Gastroesophageal sphincter (tissue), 4 donors: ENCODE measurements at regions not wholly inside any gene's neighbourhood (a gene's known extent, or its start where the extent isn't known, plus 50 kb on each side); places are given as distances from the start of the nearest gene placed in this dataset.

Experiments used
- ATAC-seq: fragments of 150-250 bp; one replicate; pipeline ENCODE4 v1.9.1; 2016; ENCODE audit warnings: mild to moderate bottlenecking, moderate library complexity
- H3K27ac ChIP-seq, 4 donors: fragments of 200-600 bp; sonication (generic) in 3 of 4; 1 replicate in 3 of 4; 2 replicates in 1 of 4; pipeline ENCODE4 v1.5.1; 2016 to 2019
- H3K27me3 ChIP-seq: fragments of 200-600 bp; sonication (generic); one replicate; pipeline ENCODE4 v1.5.1; 2019
- H3K36me3 ChIP-seq, 2 donors: fragments of 200-600 bp; sonication (generic); one replicate each; pipeline ENCODE4 v1.5.1; 2019; ENCODE audit warnings: control low read depth in 1 of 2
- H3K4me1 ChIP-seq, 3 donors: fragments of 200-600 bp; sonication (generic); 1 replicate in 2 of 3; 2 replicates in 1 of 3; pipeline ENCODE4 v1.5.1; 2016 to 2019; ENCODE audit warnings: control low read depth in 2 of 3
- H3K4me3 ChIP-seq, 2 donors: fragments of 200-600 bp; sonication (generic); one replicate each; pipeline ENCODE4 v1.5.1; 2019; ENCODE audit warnings: mild to moderate bottlenecking in 1 of 2, moderate library complexity in 1 of 2
- H3K9me3 ChIP-seq, 3 donors: fragments of 200-600 bp; sonication (generic); one replicate each; pipeline ENCODE4 v1.5.1; 2017 to 2019; ENCODE audit warnings: control low read depth in 2 of 3
- EP300 ChIP-seq: sonication (generic); formaldehyde crosslinking; IDR thresholded peaks from one replicate; pipeline ENCODE4 v1.6.1; 2017; ENCODE audit warnings: antibody characterized with exemption, mild to moderate bottlenecking
- POLR2A ChIP-seq, 2 donors: fragments of 450-650 bp; IDR thresholded peaks; one replicate each; pipeline ENCODE4 v1.6.1; 2017; ENCODE audit warnings: antibody characterized with exemption in 2 of 2, mild to moderate bottlenecking in 2 of 2, moderate library complexity in 1 of 2
- POLR2AphosphoS5 ChIP-seq: sonication (generic); formaldehyde crosslinking; IDR thresholded peaks from one replicate; pipeline ENCODE4 v1.6.1; 2017; ENCODE audit warnings: antibody characterized with exemption
- WGBS, 2 donors: methylation state at CpG; one replicate each; pipeline ENCODE4 v1.1.5; 2018; ENCODE audit warnings: low coverage in 1 of 2; 5-methylcytosine and 5-hydroxymethylcytosine counted together
- TF ChIP-seq, protein P1 (sequence below), 4 experiments: fragments of 200-600 bp in 2 of 4; fragments of 450-650 bp in 2 of 4; sonication (generic) in 1 of 4; IDR thresholded peaks; one replicate each; pipeline ENCODE4 v1.5.1; 2017 to 2019; ENCODE audit warnings: antibody characterized with exemption in 4 of 4, mild to moderate bottlenecking in 2 of 4, moderate library complexity in 2 of 4

DNA sequence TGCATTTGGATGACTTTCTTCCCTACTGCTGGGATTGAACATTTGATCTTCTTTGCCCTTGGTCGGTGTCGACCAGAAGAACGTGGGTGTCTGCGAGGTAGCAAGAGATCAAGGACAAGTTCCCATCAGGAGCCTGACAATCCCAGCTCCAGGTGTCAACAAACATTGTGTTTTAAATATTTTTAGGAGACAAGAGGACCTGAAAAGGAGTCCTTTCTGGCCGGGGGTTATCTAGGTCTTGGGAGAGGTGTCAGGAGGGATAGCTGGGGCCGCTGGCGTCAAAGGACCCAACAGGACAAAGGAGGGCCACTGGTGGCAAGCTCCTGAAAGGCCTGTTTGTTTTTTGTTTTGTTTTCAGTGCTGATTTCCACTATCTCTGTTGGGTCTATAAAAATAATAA lies 308.4 kb upstream of the ERCC4 start:
- H3K4me3 ChIP-seq = no peak overlapping the region
- no peaks in the 10 kb centered on the region for H3K27me3 ChIP-seq
- H3K27ac ChIP-seq = no peak overlapping the region
- H3K4me1 ChIP-seq = no peaks in the 10 kb centered on the region
- TF ChIP-seq, protein P1, sequence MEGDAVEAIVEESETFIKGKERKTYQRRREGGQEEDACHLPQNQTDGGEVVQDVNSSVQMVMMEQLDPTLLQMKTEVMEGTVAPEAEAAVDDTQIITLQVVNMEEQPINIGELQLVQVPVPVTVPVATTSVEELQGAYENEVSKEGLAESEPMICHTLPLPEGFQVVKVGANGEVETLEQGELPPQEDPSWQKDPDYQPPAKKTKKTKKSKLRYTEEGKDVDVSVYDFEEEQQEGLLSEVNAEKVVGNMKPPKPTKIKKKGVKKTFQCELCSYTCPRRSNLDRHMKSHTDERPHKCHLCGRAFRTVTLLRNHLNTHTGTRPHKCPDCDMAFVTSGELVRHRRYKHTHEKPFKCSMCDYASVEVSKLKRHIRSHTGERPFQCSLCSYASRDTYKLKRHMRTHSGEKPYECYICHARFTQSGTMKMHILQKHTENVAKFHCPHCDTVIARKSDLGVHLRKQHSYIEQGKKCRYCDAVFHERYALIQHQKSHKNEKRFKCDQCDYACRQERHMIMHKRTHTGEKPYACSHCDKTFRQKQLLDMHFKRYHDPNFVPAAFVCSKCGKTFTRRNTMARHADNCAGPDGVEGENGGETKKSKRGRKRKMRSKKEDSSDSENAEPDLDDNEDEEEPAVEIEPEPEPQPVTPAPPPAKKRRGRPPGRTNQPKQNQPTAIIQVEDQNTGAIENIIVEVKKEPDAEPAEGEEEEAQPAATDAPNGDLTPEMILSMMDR (IDR thresholded peaks at IDR 0.05) = no peak
- no peaks in the 10 kb centered on the region for H3K9me3 ChIP-seq
- WGBS, 2 donors = 48 to 95% methylated on average over 2 to 5 of the region's 7 CpGs
- H3K36me3 ChIP-seq = no peaks in the 10 kb centered on the region
- ATAC-seq = no peak

DNA sequence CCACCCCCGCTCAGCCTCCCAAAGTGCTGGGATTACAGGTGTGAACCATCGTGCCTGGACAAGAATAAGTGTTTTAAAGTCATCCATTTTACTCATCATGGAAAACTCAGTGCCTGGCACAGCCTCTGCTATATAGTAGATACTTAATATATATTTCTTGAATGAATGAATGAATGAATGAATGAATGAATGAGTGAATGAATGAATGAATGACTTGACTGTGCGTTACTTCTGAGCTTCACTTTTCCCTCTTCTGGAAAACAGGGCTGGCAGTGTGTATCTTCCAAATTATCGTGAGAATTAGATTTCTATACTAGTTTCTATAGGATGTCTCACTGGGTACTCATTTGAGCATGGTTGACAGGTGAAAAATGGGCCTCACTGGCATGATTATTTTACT lies 307.3 kb upstream of the ERCC4 start:
- no peaks in the 10 kb centered on the region for H3K27me3 ChIP-seq
- H3K27ac ChIP-seq = no peak overlapping the region
- TF ChIP-seq POLR2A (IDR thresholded peaks at IDR 0.05) (no peak), EP300 (no peak)
- ATAC-seq = no peak
- H3K36me3 ChIP-seq = no peaks in the 10 kb centered on the region
- no peaks in the 10 kb centered on the region for H3K9me3 ChIP-seq
- H3K4me3 ChIP-seq = no peak overlapping the region
- WGBS, 2 donors = 80 to 85% methylated on average over 4 of the region's 4 CpGs
- no peaks in the 10 kb centered on the region for H3K4me1 ChIP-seq

DNA sequence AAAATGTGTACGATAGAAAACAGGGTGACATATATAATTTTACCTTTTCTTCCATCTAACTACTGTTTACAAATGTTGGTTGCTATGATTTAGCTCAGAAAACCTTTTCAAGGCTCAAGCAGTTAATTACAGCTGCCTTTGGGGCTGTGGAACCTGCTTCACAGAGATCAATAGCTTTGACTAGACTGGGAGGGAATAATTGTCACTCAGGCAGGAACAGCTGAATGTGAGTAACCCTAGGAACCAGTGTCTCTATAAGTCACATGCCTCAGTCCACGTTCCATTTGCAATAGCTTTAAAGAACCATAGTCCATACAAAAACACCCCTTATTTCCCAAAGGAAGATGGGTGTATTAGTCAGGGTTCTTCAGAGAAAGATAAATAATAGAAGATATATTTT lies 306.8 kb upstream of the ERCC4 start:
- no peak for ATAC-seq
- H3K27me3 ChIP-seq = no peaks in the 10 kb centered on the region
- WGBS, 2 donors = 88 to 100% methylated on average over 1 to 2 of the region's 2 CpGs
- no peak overlapping the region for H3K4me3 ChIP-seq
- TF ChIP-seq EP300 (no peak), POLR2A (IDR thresholded peaks at IDR 0.05) (no peak), POLR2AphosphoS5 (no peak)
- TF ChIP-seq, protein P1 (IDR thresholded peaks at IDR 0.05) = no peak
- no peaks in the 10 kb centered on the region for H3K36me3 ChIP-seq
- no peaks in the 10 kb centered on the region for H3K9me3 ChIP-seq
- no peaks in the 10 kb centered on the region for H3K4me1 ChIP-seq
- H3K27ac ChIP-seq = no peak overlapping the region

DNA sequence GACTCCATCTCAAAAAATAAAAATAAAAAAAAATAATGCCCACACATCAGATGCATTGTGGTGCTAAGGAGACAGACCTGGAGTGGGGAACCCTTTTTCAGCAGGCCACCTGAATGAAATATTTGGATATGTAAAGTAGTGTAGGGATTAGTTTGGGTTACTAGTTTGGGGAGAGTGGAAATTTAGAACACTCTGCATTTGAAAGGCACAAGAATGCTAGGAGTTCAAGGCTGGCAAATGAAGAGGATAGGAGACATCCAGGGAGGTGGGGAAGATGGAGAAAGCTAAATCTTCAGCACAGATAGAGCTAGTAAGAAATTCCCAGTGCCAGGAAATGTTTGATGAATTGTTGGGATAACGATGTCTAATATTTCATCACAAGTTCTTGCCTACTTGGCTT lies 298.3 kb upstream of the ERCC4 start:
- H3K36me3 ChIP-seq = no peaks in the 10 kb centered on the region
- H3K27me3 ChIP-seq = no peaks in the 10 kb centered on the region
- H3K9me3 ChIP-seq = no peaks in the 10 kb centered on the region
- WGBS, 2 donors = 50 to 69% methylated on average over 1 of the region's 1 CpG
- H3K4me3 ChIP-seq = no peak overlapping the region
- H3K4me1 ChIP-seq = no peaks in the 10 kb centered on the region
- no peak for ATAC-seq
- TF ChIP-seq, protein P1 (IDR thresholded peaks at IDR 0.05) = no peak
- no peak for TF ChIP-seq EP300
- TF ChIP-seq POLR2AphosphoS5 = no peak
- TF ChIP-seq POLR2A (IDR thresholded peaks at IDR 0.05) = no peak
- no peak overlapping the region for H3K27ac ChIP-seq

DNA sequence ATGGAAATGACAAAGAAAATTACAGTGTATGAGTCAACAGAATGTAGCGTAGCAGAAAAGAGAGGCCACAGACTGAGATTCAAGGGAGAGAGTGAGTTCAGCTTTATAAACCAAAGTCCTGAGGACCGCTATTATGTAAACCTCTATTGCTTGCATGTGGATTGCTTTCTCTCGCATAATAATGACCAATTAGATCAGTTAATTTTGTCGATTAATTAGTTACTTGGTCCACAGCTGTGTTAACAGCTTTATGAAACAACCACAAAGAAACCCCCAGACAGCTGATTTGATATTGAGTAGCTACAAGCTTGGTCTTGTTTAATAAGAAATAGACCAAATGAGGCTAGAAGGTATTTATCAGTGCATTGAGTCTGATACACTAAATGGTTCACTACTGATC lies 291.8 kb upstream of the ERCC4 start:
- WGBS, 2 donors = 78 to 93% methylated on average over 4 of the region's 4 CpGs
- H3K4me3 ChIP-seq = no peak overlapping the region
- H3K9me3 ChIP-seq = no peaks in the 10 kb centered on the region
- no peak overlapping the region for H3K27ac ChIP-seq
- no peaks in the 10 kb centered on the region for H3K4me1 ChIP-seq
- H3K36me3 ChIP-seq = no peaks in the 10 kb centered on the region
- ATAC-seq = no peak
- TF ChIP-seq, protein P1 (IDR thresholded peaks at IDR 0.05) = no peak
- no peak for TF ChIP-seq POLR2A (IDR thresholded peaks at IDR 0.05)
- TF ChIP-seq EP300 = no peak
- no peak for TF ChIP-seq POLR2AphosphoS5
- H3K27me3 ChIP-seq = no peaks in the 10 kb centered on the region

DNA sequence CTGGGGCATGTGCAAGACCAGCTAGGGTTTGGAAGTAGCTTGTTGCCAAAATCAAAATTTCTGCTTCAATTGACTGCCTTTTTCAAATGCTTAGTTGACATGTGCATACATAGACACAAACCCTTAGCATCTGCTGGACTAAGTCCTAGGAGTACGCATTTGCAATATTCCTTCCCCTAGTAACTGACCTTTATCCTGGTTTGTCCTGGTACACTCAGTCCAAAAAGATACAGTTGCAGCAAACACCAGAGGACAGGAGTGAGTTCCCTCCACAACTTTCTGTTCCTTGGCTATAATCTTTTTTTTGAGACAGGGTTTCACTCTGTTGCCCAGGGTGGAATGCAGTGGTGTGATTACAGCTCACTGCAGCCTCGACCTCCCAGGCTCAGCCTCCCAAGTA lies 290.2 kb upstream of the ERCC4 start:
- WGBS, 2 donors = 83 to 100% methylated on average over 1 to 2 of the region's 2 CpGs
- no peaks in the 10 kb centered on the region for H3K4me1 ChIP-seq
- H3K36me3 ChIP-seq = no peaks in the 10 kb centered on the region
- no peaks in the 10 kb centered on the region for H3K9me3 ChIP-seq
- no peak for ATAC-seq
- no peaks in the 10 kb centered on the region for H3K27me3 ChIP-seq
- no peak overlapping the region for H3K27ac ChIP-seq
- TF ChIP-seq EP300 = no peak
- TF ChIP-seq POLR2AphosphoS5 = no peak
- TF ChIP-seq, protein P1 (IDR thresholded peaks at IDR 0.05) = no peak
- no peak for TF ChIP-seq POLR2A (IDR thresholded peaks at IDR 0.05)
- H3K4me3 ChIP-seq = no peak overlapping the region
